NCI-H2107 (cell line): ENCODE measurements at regions not wholly inside any gene's neighbourhood (a gene's known extent, or its start where the extent isn't known, plus 50 kb on each side); places are given as distances from the start of the nearest gene placed in this dataset.

ENCODE experiments used
- DNase-seq: peaks from one replicate; lab custom pipeline; 2025; lab: John Stamatoyannopoulos, UW

DNA sequence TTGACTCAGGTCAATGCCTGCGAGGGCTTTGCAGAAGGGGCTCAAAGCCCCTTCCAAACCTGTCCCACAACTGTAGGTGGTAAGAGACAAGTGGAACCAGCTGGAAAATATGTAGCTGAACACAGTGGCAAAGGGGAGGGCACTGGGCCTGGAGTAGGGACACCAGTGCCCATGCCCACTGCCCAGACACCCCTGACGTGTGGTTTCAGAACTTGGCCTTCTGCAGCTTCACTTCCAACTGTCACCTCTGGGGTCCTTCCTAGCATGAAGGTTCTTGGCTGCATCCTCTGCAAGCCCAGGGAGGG lies 233.1 kb upstream of the IRX1 start:
- no peak for DNase-seq

DNA sequence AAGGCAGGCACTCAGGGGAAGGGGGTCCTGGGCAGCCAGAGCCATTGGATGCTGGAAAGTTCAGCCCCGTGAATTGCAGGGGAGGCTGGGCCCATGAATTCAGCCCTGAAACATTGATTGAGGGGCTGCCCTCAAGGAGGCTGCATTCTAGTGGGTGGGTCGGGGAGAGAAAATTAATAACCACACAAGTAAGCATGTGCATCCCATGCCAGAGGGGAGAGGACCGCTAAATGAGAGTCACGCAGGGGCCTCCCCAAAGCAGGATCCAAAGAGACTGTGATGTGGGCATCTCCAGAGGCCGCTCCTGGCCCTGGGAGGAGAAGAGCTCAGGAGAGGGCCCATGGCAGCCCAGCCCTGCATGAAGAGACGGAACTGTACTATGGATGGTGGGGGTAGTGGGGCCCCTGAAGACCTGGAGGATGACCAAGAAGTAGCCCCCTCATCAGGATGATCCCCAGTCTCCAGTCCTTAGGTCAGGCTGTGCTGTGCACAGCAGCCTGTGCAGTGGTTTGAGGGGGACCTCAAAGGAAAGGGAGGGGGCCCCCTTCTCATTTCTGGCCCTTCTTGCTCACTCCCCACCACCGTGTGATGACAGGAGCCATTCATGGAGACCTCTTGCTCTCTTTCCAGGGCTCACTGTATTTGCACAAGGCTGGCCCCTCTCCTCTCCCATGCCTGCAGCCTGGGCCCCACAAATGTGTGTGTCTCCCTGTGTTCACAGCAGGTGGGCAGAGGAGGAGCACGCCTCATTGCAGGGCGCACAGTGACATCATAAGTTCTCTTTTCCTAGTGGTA lies 233.6 kb upstream of the IRX1 start:
- no peak for DNase-seq

GRCh38 chr5:3359642-3360041 lies 236.0 kb upstream of the IRX1 start:
- DNase-seq: no peak

GRCh38 chr5:3357291-3357690 lies 238.3 kb upstream of the IRX1 start:
- DNase-seq: no peak

DNA sequence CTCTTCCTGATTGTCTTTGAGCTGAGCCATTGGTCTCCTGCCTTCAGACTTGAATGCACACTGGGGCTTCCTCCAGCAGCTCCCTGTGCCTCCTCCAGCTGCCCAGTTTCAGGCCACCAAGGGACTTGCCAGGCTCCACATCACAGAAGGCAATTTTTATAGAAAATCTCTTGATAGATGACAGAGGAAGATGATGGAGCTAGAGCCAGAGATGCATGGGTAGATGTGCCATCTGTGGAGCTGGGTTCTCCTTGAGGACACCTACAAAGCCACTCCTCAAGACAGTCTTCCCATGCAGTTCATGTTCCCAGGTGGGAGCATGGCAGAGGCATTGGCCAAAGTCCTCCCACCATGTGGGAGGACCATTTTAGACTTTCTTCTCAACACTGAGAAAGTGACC lies 239.6 kb upstream of the IRX1 start:
- no peak for DNase-seq

GRCh38 chr5:3355126-3355525 lies 240.5 kb upstream of the IRX1 start:
- DNase-seq: no peak

- no peak for DNase-seq
Measured at GRCh38 chr5:3354606-3355005, 241.0 kb upstream of the IRX1 start.

DNA sequence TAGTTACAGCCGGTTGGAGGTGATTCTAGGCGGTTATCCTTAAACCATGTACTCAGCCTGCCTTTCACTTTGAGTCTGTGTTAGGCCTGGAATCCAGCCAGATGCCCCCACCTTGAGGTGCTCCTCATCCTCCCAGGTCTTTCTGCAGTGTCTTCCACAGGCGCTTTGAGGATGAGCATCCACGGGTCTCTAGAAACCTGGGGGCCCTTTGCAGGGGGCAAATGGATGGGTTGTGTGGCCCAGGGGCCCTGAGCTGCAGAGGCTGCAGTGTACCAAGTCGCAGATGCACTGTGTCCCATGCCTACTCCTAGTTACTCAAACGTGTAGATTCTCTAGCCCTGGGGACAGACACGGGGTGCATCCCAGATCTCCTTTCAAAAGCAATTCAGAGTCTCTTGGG lies 242.1 kb upstream of the IRX1 start:
- DNase-seq: no peak

DNA sequence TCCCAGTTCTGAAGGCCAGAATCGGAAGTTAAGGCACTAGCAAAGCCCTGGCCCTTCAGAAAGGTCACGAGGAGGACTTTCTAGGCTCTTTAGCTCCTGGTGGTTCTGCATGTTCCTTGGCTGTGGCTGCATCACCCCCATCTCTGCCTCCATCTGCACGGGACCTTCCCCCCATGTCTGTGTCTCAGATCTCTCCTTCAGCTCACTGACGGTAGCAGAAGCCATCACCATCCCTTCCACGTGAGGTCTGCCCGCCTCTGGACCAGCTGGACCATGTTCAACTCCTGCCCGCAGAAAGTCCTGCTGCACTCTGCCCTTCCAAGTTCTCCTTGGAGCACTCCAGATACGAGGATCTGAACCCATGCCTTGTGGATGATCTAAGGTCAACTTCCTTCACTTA lies 242.9 kb upstream of the IRX1 start:
- DNase-seq: no peak

GRCh38 chr5:3351581-3352442 lies 243.8 kb upstream of the IRX1 start:
- no peak for DNase-seq

DNA sequence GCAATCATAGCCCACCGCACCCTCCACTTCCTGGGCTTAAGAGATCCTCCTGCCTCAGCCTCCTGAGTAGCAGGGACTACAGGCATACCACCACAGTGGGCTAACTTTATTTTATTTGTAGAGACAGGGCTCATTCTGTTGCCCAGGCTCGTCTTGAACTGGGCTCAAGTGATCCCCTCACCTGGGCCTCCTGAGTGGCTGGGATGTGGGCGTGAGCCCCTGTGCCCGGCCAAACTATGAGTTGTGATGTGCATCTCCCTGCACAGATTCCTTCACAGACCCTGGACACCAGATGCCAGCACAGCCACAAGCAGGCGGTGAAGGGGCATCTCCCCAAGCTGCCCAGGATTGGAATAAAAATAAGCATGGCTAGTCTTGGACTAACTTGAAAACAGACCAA lies 244.9 kb upstream of the IRX1 start:
- no peak for DNase-seq

GRCh38 chr5:3349704-3350565 lies 245.7 kb upstream of the IRX1 start:
- DNase-seq: no peak

GRCh38 chr5:3348576-3349535 lies 246.8 kb upstream of the IRX1 start:
- no peak for DNase-seq

GRCh38 chr5:3347741-3348140 lies 247.9 kb upstream of the IRX1 start:
- no peak for DNase-seq

DNA sequence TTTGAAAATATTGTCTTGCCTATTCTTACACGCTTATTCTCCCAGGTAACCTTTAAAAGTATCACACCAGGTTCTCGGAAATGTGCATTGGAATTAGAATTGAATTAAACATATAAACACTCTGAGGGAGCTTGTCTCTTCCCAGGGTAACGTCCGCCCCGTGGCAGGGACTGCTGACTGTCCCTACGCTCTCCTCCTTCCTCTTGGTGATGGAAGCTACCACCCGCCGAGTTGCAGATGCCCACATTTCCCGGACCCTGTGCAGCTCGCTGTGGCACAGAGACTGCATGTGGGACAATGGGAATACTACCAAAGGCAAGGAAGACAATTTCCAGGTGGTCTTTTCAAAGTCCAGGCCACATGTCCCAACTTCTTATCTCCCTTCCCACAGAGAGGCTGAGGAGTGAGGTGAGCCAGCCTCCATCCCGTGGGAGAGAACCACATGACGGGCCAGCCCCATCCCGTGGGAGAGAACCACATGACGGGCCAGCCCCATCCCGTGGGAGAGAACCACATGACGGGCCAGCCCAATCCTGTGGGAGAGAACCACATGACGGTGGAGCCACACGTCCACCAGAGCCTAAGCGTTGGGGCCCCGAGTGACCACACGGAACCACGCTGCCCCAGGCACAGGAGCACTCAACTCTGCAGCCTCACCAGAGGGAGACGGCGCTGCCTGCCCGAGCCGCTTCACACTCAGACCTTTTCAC lies 249.4 kb upstream of the IRX1 start:
- no peak for DNase-seq

DNA sequence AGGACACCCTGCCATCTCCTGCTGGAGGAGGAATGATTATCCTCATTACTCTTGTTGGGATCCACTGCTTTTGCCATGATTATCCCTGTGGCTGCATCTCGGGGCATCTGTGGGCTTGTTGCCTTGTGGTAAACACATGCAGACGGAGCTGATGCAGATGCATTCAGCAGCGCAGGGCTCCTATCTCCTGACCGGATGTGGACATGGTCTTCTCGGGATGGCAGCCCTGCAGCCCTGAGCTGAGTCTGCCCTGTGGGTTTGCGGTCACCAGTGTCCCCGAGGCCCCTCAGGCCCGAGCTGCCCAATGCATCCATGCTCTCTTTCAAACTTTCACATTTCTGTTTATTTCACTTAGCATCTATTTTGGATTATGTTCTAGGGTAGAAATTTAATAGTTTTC lies 250.4 kb upstream of the IRX1 start:
- no peak for DNase-seq

- DNase-seq: no peak
Measured at GRCh38 chr5:3344671-3345070, 251.0 kb upstream of the IRX1 start.

- no peak for DNase-seq
Measured at GRCh38 chr5:3343911-3344310, 251.7 kb upstream of the IRX1 start.

GRCh38 chr5:3343211-3343610 lies 252.4 kb upstream of the IRX1 start:
- no peak for DNase-seq

DNA sequence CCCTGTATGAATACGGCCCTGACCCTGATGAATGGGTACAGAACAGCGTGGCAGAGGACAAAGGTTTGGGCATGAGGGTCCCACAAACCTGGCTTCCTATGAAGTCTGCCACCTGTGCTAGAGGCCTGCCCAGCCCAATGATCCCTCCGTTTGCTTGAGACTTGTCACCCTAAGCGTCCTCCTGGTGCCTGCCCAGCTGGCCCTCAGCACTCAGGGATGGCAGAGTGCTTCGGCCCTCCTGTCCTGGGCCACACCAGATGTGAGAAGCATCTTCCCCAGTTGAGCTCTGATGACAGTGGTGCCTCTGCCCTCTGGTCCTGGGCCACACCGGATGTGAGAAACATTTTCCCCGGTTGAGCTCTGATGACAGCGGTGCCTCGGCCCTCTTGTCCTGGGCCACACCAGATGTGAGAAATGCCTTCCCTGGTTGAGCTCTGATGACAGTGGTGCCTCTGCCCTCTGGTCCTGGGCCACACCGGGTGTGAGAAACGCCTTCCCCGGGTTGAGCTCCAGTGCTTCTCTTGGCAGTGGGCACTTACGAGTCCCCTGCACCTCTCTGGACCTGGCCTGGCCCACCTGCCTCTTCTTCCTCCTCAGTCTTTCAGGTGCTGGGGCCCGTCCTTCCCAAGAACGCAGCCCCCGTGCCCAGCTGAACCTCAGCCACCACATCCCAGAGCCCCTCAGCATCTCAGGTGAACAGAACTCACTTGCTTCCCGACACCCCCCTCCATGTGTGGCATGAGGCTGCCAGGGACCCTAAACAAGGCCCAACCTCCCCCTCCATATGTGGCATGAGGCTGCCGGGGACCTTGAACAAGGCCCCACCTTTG lies 253.1 kb upstream of the IRX1 start:
- DNase-seq: no peak
